Endothelial cell of umbilical vein (primary cell): ENCODE measurements at regions not wholly inside any gene's neighbourhood (a gene's known extent, or its start where the extent isn't known, plus 50 kb on each side); places are given as distances from the start of the nearest gene placed in this dataset.

Experiments
- BruUV-seq: library from RNA; stranded (reverse); fragments of 400-500 nt; replicated peaks from 2 replicates; lab custom pipeline; 2021; lab: Mats Ljungman, UMichigan
- CTCF ChIA-PET: fragments of 300-600, 350-600 bp; sonication (Branson Sonifier 250); formaldehyde crosslinking; loops from one replicate; lab custom pipeline; 2021; ENCODE audit warnings: antibody characterized with exemption, inconsistent platforms; lab: Charles Lee
- POLR2A ChIA-PET: fragments of 300-600, 350-600 bp; sonication (Branson Sonifier 250); formaldehyde crosslinking; loops from one replicate; lab custom pipeline; 2021; ENCODE audit warnings: antibody characterized with exemption, inconsistent platforms; lab: Charles Lee
- DNase-seq: peaks from one replicate; pipeline ENCODE4 v3.0.0-alpha.2; 2011; ENCODE audit warnings: low read depth, low spot score
- FAIRE-seq: peaks from 2 replicates; lab custom pipeline; 2011; peaks lifted over from hg19 to GRCh38; lab: Jason Lieb, UNC
- H2AFZ ChIP-seq: 2 replicates; pipeline ENCODE4 v1.6.0; 2012; ENCODE audit warnings: low read depth, low read length, control low read depth, inconsistent platforms
- H3K27ac ChIP-seq: 2 replicates; pipeline ENCODE4 v1.5.1; 2011; ENCODE audit warnings: low read depth, mild to moderate bottlenecking, control low read depth, low read length, moderate library complexity; ENCODE audit not compliant: insufficient read depth
- H3K27me3 ChIP-seq, 2 experiments: 2 replicates each; pipeline versions ENCODE4 v1.6.0 to v1.6.1; 2011; ENCODE audit warnings: low read length in 2 of 2, mixed read lengths in 1 of 2; ENCODE audit not compliant: control insufficient read depth in 2 of 2, insufficient read depth in 2 of 2
- H3K36me3 ChIP-seq, 2 experiments: 2 replicates in 1 of 2; 3 replicates in 1 of 2; pipeline ENCODE4 v1.5.1; 2011; ENCODE audit warnings: low read length in 2 of 2, mild to moderate bottlenecking in 1 of 2, moderate library complexity in 1 of 2; ENCODE audit not compliant: control insufficient read depth in 2 of 2, insufficient read depth in 2 of 2; ENCODE audit errors: extremely low read depth in 1 of 2
- H3K4me1 ChIP-seq: 3 replicates; pipeline ENCODE4 v1.5.1; 2011; ENCODE audit warnings: mild to moderate bottlenecking, low read length; ENCODE audit not compliant: control insufficient read depth, insufficient read depth; ENCODE audit errors: extremely low read depth
- H3K4me2 ChIP-seq: 2 replicates; pipeline ENCODE4 v1.6.1; 2011; ENCODE audit warnings: low read length, control low read depth, mixed read lengths; ENCODE audit not compliant: insufficient read depth
- H3K4me3 ChIP-seq, 3 experiments: fragments of 200-600 bp in 1 of 3; sonication (generic), shearing (Covaris generic) in 1 of 3; replicated peaks in 1 of 3; 2 replicates each; pipeline ENCODE4 v1.5.1; 2011 to 2016; ENCODE audit warnings: control low read depth in 3 of 3, low read length in 3 of 3, mild to moderate bottlenecking in 2 of 3, inconsistent platforms in 1 of 3, low read depth in 1 of 3, moderate library complexity in 1 of 3; ENCODE audit not compliant: insufficient read depth in 1 of 3
- H3K79me2 ChIP-seq: 2 replicates; pipeline ENCODE4 v1.6.0; 2012; ENCODE audit warnings: low read length, inconsistent platforms; ENCODE audit not compliant: control insufficient read depth, insufficient read depth
- H3K9ac ChIP-seq: replicated peaks from 2 replicates; pipeline ENCODE3; 2011; ENCODE audit warnings: low read length, control low read depth; ENCODE audit not compliant: insufficient read depth; ENCODE audit errors: extremely low read depth
- H3K9me1 ChIP-seq: replicated peaks from 3 replicates; pipeline ENCODE4 v1.6.0; 2011; ENCODE audit warnings: mild to moderate bottlenecking, low read length; ENCODE audit not compliant: control insufficient read depth, insufficient read depth; ENCODE audit errors: extremely low read depth
- H3K9me3 ChIP-seq: replicated peaks from 2 replicates; pipeline ENCODE4 v1.5.1; 2012; ENCODE audit warnings: low read length, inconsistent platforms; ENCODE audit not compliant: control insufficient read depth, insufficient read depth
- H4K20me1 ChIP-seq: replicated peaks from 2 replicates; pipeline ENCODE3; 2011; ENCODE audit warnings: mild to moderate bottlenecking, low read length; ENCODE audit not compliant: control insufficient read depth, insufficient read depth; ENCODE audit errors: extremely low read depth
- CTCF ChIP-seq, 2 donors: IDR thresholded peaks; 1 replicate in 1 of 2; 2 replicates in 1 of 2; pipeline ENCODE4 v1.5.1; 2011; ENCODE audit warnings: low read length in 2 of 2, mild to moderate bottlenecking in 2 of 2, moderate library complexity in 2 of 2, control low read depth in 1 of 2, inconsistent platforms in 1 of 2, low read depth in 1 of 2; ENCODE audit not compliant: insufficient read depth in 1 of 2; ENCODE audit errors: extremely low read depth in 1 of 2
- EZH2 ChIP-seq: IDR thresholded peaks from 2 replicates; pipeline ENCODE4 v1.6.1; 2012; ENCODE audit warnings: borderline replicate concordance, low read depth, mild to moderate bottlenecking, moderate library complexity, low read length, inconsistent platforms; ENCODE audit not compliant: severe bottlenecking
- FOS ChIP-seq: IDR thresholded peaks from 2 replicates; pipeline ENCODE4 v1.6.1; 2011; ENCODE audit warnings: mild to moderate bottlenecking, low read length, moderate library complexity, borderline replicate concordance; ENCODE audit not compliant: insufficient read depth
- GATA2 ChIP-seq: IDR thresholded peaks from 2 replicates; pipeline ENCODE4 v1.7.0; 2011; ENCODE audit warnings: low read depth, mild to moderate bottlenecking, moderate library complexity, mixed read lengths, low read length; ENCODE audit not compliant: insufficient read length, insufficient read depth
- JUN ChIP-seq: IDR thresholded peaks from 2 replicates; pipeline ENCODE4 v1.6.1; 2011; ENCODE audit warnings: borderline replicate concordance, low read depth; ENCODE audit not compliant: insufficient read length, insufficient read depth
- MAX ChIP-seq: IDR thresholded peaks from 2 replicates; pipeline ENCODE4 v1.6.1; 2011; ENCODE audit not compliant: insufficient read depth, insufficient read length
- MYC ChIP-seq: IDR thresholded peaks from one replicate; pipeline ENCODE4 v1.6.1; 2011; ENCODE audit warnings: mild to moderate bottlenecking, low read depth, low read length
- POLR2A ChIP-seq: IDR thresholded peaks from 2 replicates; pipeline ENCODE4 v1.6.1; 2012; ENCODE audit warnings: low read depth, mild to moderate bottlenecking, control low read depth, low read length
- POLR2AphosphoS5 ChIP-seq: IDR thresholded peaks from 2 replicates; pipeline ENCODE4 v1.6.1; 2012; ENCODE audit warnings: low read depth, mild to moderate bottlenecking, control low read depth, low read length, moderate library complexity; ENCODE audit not compliant: insufficient read depth
- dilution Hi-C: fragments of 300-500 bp; cut with MboI; formaldehyde crosslinking; loops from one replicate; pipeline ENCODE4 v1.15.0; 2019; ENCODE audit warnings: low sequenced_read_pairs; ENCODE audit not compliant: extremely low pct_ligation_motif_present
- intact Hi-C: fragments of 100-400 bp; cut with micrococcal nuclease; formaldehyde crosslinking; loops from one replicate; pipeline ENCODE4 v1.10.0; 2022

GRCh38 chr5:133675376-133676154 is 63.2 kb upstream of the FSTL4 start:
- intact Hi-C loops, result no loop called here
- H3K9me3 ChIP-seq, result no peaks in the 10 kb centered on the region
- POLR2A ChIA-PET, result no interaction called here
- FAIRE-seq (no peak), DNase-seq (no peak)
- no peak overlapping the region for H3K4me2 ChIP-seq
- H3K27ac ChIP-seq, result no peak overlapping the region
- H3K36me3 ChIP-seq, result no peaks in the 10 kb centered on the region
- no peak overlapping the region for H2AFZ ChIP-seq
- dilution Hi-C loops, result no loop called here
- no peak overlapping the region for H3K9ac ChIP-seq
- H3K79me2 ChIP-seq, result no peaks in the 10 kb centered on the region
- H3K4me3 ChIP-seq, result no peak overlapping the region
- H3K27me3 ChIP-seq, result peaks cover 4 to 8% of the 10 kb centered on the region in 2 experiments
- no TSS peak for BruUV-seq
- no peak for TF ChIP-seq GATA2
- no peak for TF ChIP-seq POLR2A
- TF ChIP-seq FOS, result no peak
- no peak for TF ChIP-seq MYC
- no peak for TF ChIP-seq POLR2AphosphoS5
- no peak for TF ChIP-seq EZH2
- TF ChIP-seq CTCF (IDR thresholded peaks at IDR 0.05; ENCODE audit: extremely low read depth in 1 of 2, insufficient read depth in 1 of 2, low read depth in 1 of 2, low read length in 2 of 2), result no peak
- TF ChIP-seq JUN, result no peak
- no peak for TF ChIP-seq MAX
- no peaks in the 10 kb centered on the region for H4K20me1 ChIP-seq
- no peaks in the 10 kb centered on the region for H3K4me1 ChIP-seq
- CTCF ChIA-PET, result no interaction called here
- H3K9me1 ChIP-seq, result no peaks in the 10 kb centered on the region
